ENCODE measurements at regions not wholly inside any gene's neighbourhood (a gene's known extent, or its start where the extent isn't known, plus 50 kb on each side); places are given as distances from the start of the nearest gene placed in this dataset.

- DNase-seq (ENCODE audit: low read depth): no peak
These were observed 93.7 kb upstream of the OSMR start for GRCh38 chr5:38752012-38752536.

GRCh38 chr5:38752622-38753021 is 93.2 kb upstream of the OSMR start:
- DNase-seq (ENCODE audit: low read depth): no peak

GRCh38 chr5:38753141-38753540 is 92.7 kb upstream of the OSMR start:
- no peak for DNase-seq (ENCODE audit: low read depth)

- DNase-seq (ENCODE audit: low read depth): no peak
These were observed 92.0 kb upstream of the OSMR start for GRCh38 chr5:38753776-38754175.

- DNase-seq (ENCODE audit: low read depth): peak; percentile 56
These were observed 90.6 kb upstream of the OSMR start for GRCh38 chr5:38755181-38755580.

- DNase-seq (ENCODE audit: low read depth): no peak
These were observed 89.7 kb upstream of the OSMR start for GRCh38 chr5:38756068-38756467.

- DNase-seq (ENCODE audit: low read depth): no peak
These were observed 88.2 kb upstream of the OSMR start for GRCh38 chr5:38757451-38758245.

- DNase-seq (ENCODE audit: low read depth): no peak
These were observed 86.8 kb upstream of the OSMR start for GRCh38 chr5:38758774-38759600.

GRCh38 chr5:38764937-38765391 is 80.8 kb upstream of the OSMR start:
- DNase-seq (ENCODE audit: low read depth): peak; percentile 20

GRCh38 chr5:38765399-38765861 is 80.4 kb upstream of the OSMR start:
- DNase-seq (ENCODE audit: low read depth): peak; percentile 37

- DNase-seq (ENCODE audit: low read depth): no peak
These were observed 79.7 kb upstream of the OSMR start for GRCh38 chr5:38766151-38766550.

- DNase-seq (ENCODE audit: low read depth): no peak
These were observed 77.2 kb upstream of the OSMR start for GRCh38 chr5:38768412-38769211.

GRCh38 chr5:38772471-38772870 is 73.3 kb upstream of the OSMR start:
- no peak for DNase-seq (ENCODE audit: low read depth)

GRCh38 chr5:38775218-38775840 is 70.5 kb upstream of the OSMR start:
- no peak for DNase-seq (ENCODE audit: low read depth)

GRCh38 chr5:38776149-38776896 is 69.5 kb upstream of the OSMR start:
- no peak for DNase-seq (ENCODE audit: low read depth)

- DNase-seq (ENCODE audit: low read depth): no peak
These were observed 68.7 kb upstream of the OSMR start for GRCh38 chr5:38777111-38777510.

GRCh38 chr5:38780316-38780715 is 65.5 kb upstream of the OSMR start:
- no peak for DNase-seq (ENCODE audit: low read depth)

- peak; percentile 68 for DNase-seq (ENCODE audit: low read depth)
These were observed 64.9 kb upstream of the OSMR start for GRCh38 chr5:38780945-38781344.

GRCh38 chr5:38782180-38782835 is 63.5 kb upstream of the OSMR start:
- DNase-seq (ENCODE audit: low read depth): no peak

GRCh38 chr5:38783011-38783561 is 62.7 kb upstream of the OSMR start:
- DNase-seq (ENCODE audit: low read depth): peak; percentile 93
